Kidney (tissue), 13 donors: ENCODE measurements at regions not wholly inside any gene's neighbourhood (a gene's known extent, or its start where the extent isn't known, plus 50 kb on each side); places are given as distances from the start of the nearest gene placed in this dataset.

Experiments
- DNase-seq, 5 donors: peaks; one replicate each; pipeline ENCODE4 v3.0.0-alpha.2; 2013 to 2020
- FAIRE-seq: peaks from 2 replicates; lab custom pipeline; 2012; peaks lifted over from hg19 to GRCh38; lab: Jason Lieb, UNC
- H3K27ac ChIP-seq, 2 donors: one replicate each; pipeline ENCODE4 v1.7.0; 2013; ENCODE audit warnings: low read depth in 2 of 2, low read length in 2 of 2, inconsistent platforms in 1 of 2
- H3K27me3 ChIP-seq: one replicate; pipeline ENCODE4 v1.7.1; 2013; ENCODE audit warnings: low read length, inconsistent platforms; ENCODE audit not compliant: control insufficient read depth, insufficient read depth
- H3K36me3 ChIP-seq, 3 donors: one replicate each; pipeline versions ENCODE4 v1.7.0 to v1.7.1; 2013; ENCODE audit warnings: low read length in 3 of 3, control low read depth in 1 of 3, inconsistent platforms in 1 of 3; ENCODE audit not compliant: insufficient read depth in 3 of 3, control insufficient read depth in 2 of 3
- H3K4me1 ChIP-seq, 3 donors: one replicate each; pipeline versions ENCODE4 v1.7.0 to v1.7.1; 2013; ENCODE audit warnings: low read length in 3 of 3, inconsistent platforms in 1 of 3, low read depth in 1 of 3; ENCODE audit not compliant: control insufficient read depth in 2 of 3, insufficient read depth in 2 of 3
- H3K4me3 ChIP-seq, 3 donors: one replicate each; pipeline versions ENCODE4 v1.7.0 to v1.8.1; 2013; ENCODE audit warnings: low read length in 3 of 3, control low read depth in 1 of 3, inconsistent platforms in 1 of 3
- H3K9ac ChIP-seq, 3 donors: one replicate each; pipeline versions ENCODE4 v1.7.0 to v1.7.1; 2013; ENCODE audit warnings: low read length in 3 of 3, control low read depth in 1 of 3, inconsistent platforms in 1 of 3
- H3K9me3 ChIP-seq, 3 donors: one replicate each; pipeline versions ENCODE4 v1.7.0 to v1.7.1; 2013; ENCODE audit warnings: low read length in 3 of 3, control low read depth in 1 of 3, inconsistent platforms in 1 of 3; ENCODE audit not compliant: control insufficient read depth in 2 of 3, insufficient read depth in 1 of 3
- intact Hi-C: fragments of 100-400 bp; cut with DNase I; formaldehyde crosslinking; loops from one replicate; pipeline ENCODE4 v1.11.1; 2022
- TF ChIP-seq, protein P1 (sequence below): IDR thresholded peaks from 3 replicates; pipeline ENCODE4 v1.5.1; 2012; ENCODE audit warnings: mild to moderate bottlenecking, moderate library complexity, borderline replicate concordance; ENCODE audit not compliant: insufficient read depth; ENCODE audit errors: extremely low read depth
- donor health status: control.
- donor health status: control.
- donor health status: control.
- donor health status: control.
- donor health status: control.
- donor health status: DM: yes; HTN: yes; CAD: no.
- donor health status: Normal renal cell carcinoma (clear cell type).

- no peak for DNase-seq
- FAIRE-seq, result no peak
- Histone ChIP-seq H3K9me3 (no peaks in the 10 kb centered on the region), H3K4me1 (peaks cover 0 to 11% (median 3%) of the 10 kb centered on the region in 3 donors), H3K4me3 (no peak overlapping the region), H3K36me3 (no peaks in the 10 kb centered on the region), H3K27ac (no peak overlapping the region), H3K27me3 (no peaks in the 10 kb centered on the region), H3K9ac (no peak overlapping the region)
- TF ChIP-seq, protein P1, sequence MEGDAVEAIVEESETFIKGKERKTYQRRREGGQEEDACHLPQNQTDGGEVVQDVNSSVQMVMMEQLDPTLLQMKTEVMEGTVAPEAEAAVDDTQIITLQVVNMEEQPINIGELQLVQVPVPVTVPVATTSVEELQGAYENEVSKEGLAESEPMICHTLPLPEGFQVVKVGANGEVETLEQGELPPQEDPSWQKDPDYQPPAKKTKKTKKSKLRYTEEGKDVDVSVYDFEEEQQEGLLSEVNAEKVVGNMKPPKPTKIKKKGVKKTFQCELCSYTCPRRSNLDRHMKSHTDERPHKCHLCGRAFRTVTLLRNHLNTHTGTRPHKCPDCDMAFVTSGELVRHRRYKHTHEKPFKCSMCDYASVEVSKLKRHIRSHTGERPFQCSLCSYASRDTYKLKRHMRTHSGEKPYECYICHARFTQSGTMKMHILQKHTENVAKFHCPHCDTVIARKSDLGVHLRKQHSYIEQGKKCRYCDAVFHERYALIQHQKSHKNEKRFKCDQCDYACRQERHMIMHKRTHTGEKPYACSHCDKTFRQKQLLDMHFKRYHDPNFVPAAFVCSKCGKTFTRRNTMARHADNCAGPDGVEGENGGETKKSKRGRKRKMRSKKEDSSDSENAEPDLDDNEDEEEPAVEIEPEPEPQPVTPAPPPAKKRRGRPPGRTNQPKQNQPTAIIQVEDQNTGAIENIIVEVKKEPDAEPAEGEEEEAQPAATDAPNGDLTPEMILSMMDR, result no peak
- intact Hi-C loops, result no loop called here
Observed at GRCh38 chr10:23975431-23975830, 233.5 kb upstream of the KIAA1217 start.

GRCh38 chr10:23976275-23976674 lies 232.7 kb upstream of the KIAA1217 start:
- H3K9ac ChIP-seq, result no peak overlapping the region
- no peak for FAIRE-seq
- H3K27ac ChIP-seq, result no peak overlapping the region
- H3K36me3 ChIP-seq, result no peaks in the 10 kb centered on the region
- DNase-seq, result no peak
- intact Hi-C loops, result no loop called here
- H3K27me3 ChIP-seq, result no peaks in the 10 kb centered on the region
- H3K4me1 ChIP-seq, result peaks cover 0 to 11% (median 3%) of the 10 kb centered on the region in 3 donors
- H3K4me3 ChIP-seq, result no peak overlapping the region
- TF ChIP-seq, protein P1, result no peak
- H3K9me3 ChIP-seq, result no peaks in the 10 kb centered on the region

- no peak overlapping the region for H3K9ac ChIP-seq
- H3K36me3 ChIP-seq, result no peaks in the 10 kb centered on the region
- TF ChIP-seq, protein P1, result no peak
- intact Hi-C loops, result no loop called here
- H3K4me1 ChIP-seq, result peaks cover 0 to 14% (median 3%) of the 10 kb centered on the region in 3 donors
- DNase-seq (peak in 3 of 5 donors; percentile 30 to 79 (median 62)), FAIRE-seq (no peak)
- H3K27me3 ChIP-seq, result no peaks in the 10 kb centered on the region
- H3K27ac ChIP-seq, result no peak overlapping the region
- no peak overlapping the region for H3K4me3 ChIP-seq
- no peaks in the 10 kb centered on the region for H3K9me3 ChIP-seq
Observed at GRCh38 chr10:23978317-23978716, 230.6 kb upstream of the KIAA1217 start.

- Histone ChIP-seq H3K9me3 (no peaks in the 10 kb centered on the region), H3K27me3 (no peaks in the 10 kb centered on the region), H3K9ac (no peak overlapping the region), H3K4me3 (no peak overlapping the region), H3K4me1 (peaks cover 0 to 14% (median 0%) of the 10 kb centered on the region in 3 donors), H3K36me3 (no peaks in the 10 kb centered on the region), H3K27ac (no peak overlapping the region)
- intact Hi-C loops, result no loop called here
- TF ChIP-seq, protein P1, result no peak
- FAIRE-seq (no peak), DNase-seq (peak in 4 of 5 donors; percentile 77 to 91 (median 87))
Observed at GRCh38 chr10:23980094-23980493, 228.8 kb upstream of the KIAA1217 start.
